GM12878 (cell line): ENCODE measurements at regions not wholly inside any gene's neighbourhood (a gene's known extent, or its start where the extent isn't known, plus 50 kb on each side); places are given as distances from the start of the nearest gene placed in this dataset.

Experiments
- ATF3 ChIP-seq: IDR thresholded peaks from 2 replicates; pipeline ENCODE4 v1.6.1; 2011; ENCODE audit warnings: low read depth, mild to moderate bottlenecking, low read length, moderate library complexity, borderline replicate concordance; ENCODE audit errors: extremely low read depth
- ATF7 ChIP-seq: fragments of 450-650 bp; IDR thresholded peaks from 2 replicates; pipeline ENCODE4 v1.6.1; 2016; ENCODE audit warnings: low read depth, mild to moderate bottlenecking
- CTCF ChIP-seq, 3 experiments: IDR thresholded peaks in 2 of 3; conservative IDR thresholded peaks in 1 of 3; 2 replicates each; pipeline ENCODE4 v1.5.1; 2011; ENCODE audit warnings: low read depth in 3 of 3, low read length in 3 of 3, mild to moderate bottlenecking in 3 of 3, control low read depth in 2 of 3, moderate library complexity in 2 of 3, inconsistent platforms in 1 of 3, mixed read lengths in 1 of 3; ENCODE audit not compliant: control insufficient read depth in 2 of 3, insufficient read depth in 1 of 3; ENCODE audit errors: extremely low read depth in 1 of 3
- E2F4 ChIP-seq: IDR thresholded peaks from 2 replicates; pipeline ENCODE4 v1.6.1; 2012; ENCODE audit warnings: low read depth, low read length, improper control_type of control experiment
- E4F1 ChIP-seq: fragments of 450-650 bp; IDR thresholded peaks from 2 replicates; pipeline ENCODE4 v1.6.1; 2018; ENCODE audit warnings: borderline replicate concordance, mild to moderate bottlenecking; ENCODE audit not compliant: partially characterized antibody
- EP300 ChIP-seq, 2 experiments: fragments of 150-350 bp in 1 of 2; IDR thresholded peaks; 2 replicates each; pipeline ENCODE4 v1.6.1; 2011 to 2012; ENCODE audit warnings: low read depth in 2 of 2, low read length in 2 of 2, borderline replicate concordance in 1 of 2, improper control_type of control experiment in 1 of 2, inconsistent platforms in 1 of 2; ENCODE audit not compliant: control insufficient read depth in 1 of 2
- ETV6 ChIP-seq, 2 experiments: fragments of 450-650 bp in 1 of 2; IDR thresholded peaks in 1 of 2; conservative IDR thresholded peaks in 1 of 2; 2 replicates each; pipeline ENCODE4 v1.6.1; 2014; ENCODE audit warnings: antibody characterized with exemption in 1 of 2, borderline replicate concordance in 1 of 2, low read depth in 1 of 2, mild to moderate bottlenecking in 1 of 2, moderate library complexity in 1 of 2
- KDM1A ChIP-seq: fragments of 200-600 bp; sonication (generic); IDR thresholded peaks from 2 replicates; pipeline ENCODE4 v1.6.1; 2016; ENCODE audit warnings: borderline replicate concordance
- MAX ChIP-seq: IDR thresholded peaks from 2 replicates; pipeline ENCODE4 v1.6.1; 2012; ENCODE audit warnings: low read depth, low read length, improper control_type of control experiment
- POLR2A ChIP-seq: IDR thresholded peaks from 2 replicates; pipeline ENCODE4 v1.6.1; 2011; ENCODE audit warnings: low read depth, mild to moderate bottlenecking, low read length
- TAF1 ChIP-seq: IDR thresholded peaks from 2 replicates; pipeline ENCODE4 v1.6.1; 2011; ENCODE audit warnings: mild to moderate bottlenecking, low read depth, low read length, borderline replicate concordance
- YY1 ChIP-seq: IDR thresholded peaks from 2 replicates; pipeline ENCODE4 v1.6.1; 2011; ENCODE audit warnings: low read depth, mild to moderate bottlenecking, low read length

- TF ChIP-seq YY1 (no peak), TAF1 (no peak), ATF3 (no peak), ATF7 (no peak), EP300 (IDR thresholded peaks at IDR 0.05; ENCODE audit: borderline replicate concordance in 1 of 2, control insufficient read depth in 1 of 2, low read depth in 2 of 2, low read length in 2 of 2) (no peak), CTCF (IDR thresholded peaks at IDR 0.05 in 2 of 3, conservative IDR thresholded peaks at IDR 0.05 in 1 of 3; ENCODE audit: control insufficient read depth in 2 of 3, extremely low read depth in 1 of 3, insufficient read depth in 1 of 3, low read depth in 3 of 3, low read length in 3 of 3) (no peak), E2F4 (no peak), POLR2A (no peak), MAX (no peak), KDM1A (no peak), ETV6 (conservative IDR thresholded peaks at IDR 0.05 in 1 of 2, IDR thresholded peaks at IDR 0.05 in 1 of 2; ENCODE audit: borderline replicate concordance in 1 of 2, low read depth in 1 of 2) (no peak), E4F1 (no peak)
Observed at GRCh38 chr13:106762708-106763107, 194.8 kb upstream of the ARGLU1 start.
